ENCODE measurements at regions not wholly inside any gene's neighbourhood (a gene's known extent, or its start where the extent isn't known, plus 50 kb on each side); places are given as distances from the start of the nearest gene placed in this dataset.

DNA sequence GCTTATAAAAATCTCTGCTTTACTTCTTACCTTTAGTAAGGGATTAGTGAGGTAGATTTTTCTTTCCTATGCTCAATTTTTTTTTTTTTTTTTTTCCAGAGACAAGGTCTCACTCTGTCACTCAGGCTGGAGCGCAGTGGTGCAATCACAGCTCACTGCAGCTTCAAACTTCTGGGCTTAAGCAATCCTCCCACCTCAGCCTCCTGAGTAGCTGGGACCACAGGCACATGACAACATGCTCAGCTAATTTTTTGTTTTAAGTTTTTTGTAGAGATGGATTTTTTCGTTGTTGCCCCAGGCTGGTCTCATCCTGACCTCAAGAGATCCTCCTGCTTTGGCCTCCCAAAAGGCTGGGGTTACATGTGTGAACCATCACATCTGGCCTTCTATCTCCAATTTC, 58.9 kb upstream of the RREB1 start:
- H3K4me3 ChIP-seq (ENCODE audit: severe bottlenecking), result no peak overlapping the region
- H3K27me3 ChIP-seq (ENCODE audit: insufficient read depth, poor library complexity, severe bottlenecking), result no peaks in the 10 kb centered on the region
- no peak overlapping the region for H3K27ac ChIP-seq (ENCODE audit: poor library complexity, severe bottlenecking)
- H3K9me3 ChIP-seq (ENCODE audit: severe bottlenecking), result no peaks in the 10 kb centered on the region
- H3K4me1 ChIP-seq (ENCODE audit: insufficient read depth, poor library complexity, severe bottlenecking), result peaks cover 7% of the 10 kb centered on the region
- TF ChIP-seq, protein P1, sequence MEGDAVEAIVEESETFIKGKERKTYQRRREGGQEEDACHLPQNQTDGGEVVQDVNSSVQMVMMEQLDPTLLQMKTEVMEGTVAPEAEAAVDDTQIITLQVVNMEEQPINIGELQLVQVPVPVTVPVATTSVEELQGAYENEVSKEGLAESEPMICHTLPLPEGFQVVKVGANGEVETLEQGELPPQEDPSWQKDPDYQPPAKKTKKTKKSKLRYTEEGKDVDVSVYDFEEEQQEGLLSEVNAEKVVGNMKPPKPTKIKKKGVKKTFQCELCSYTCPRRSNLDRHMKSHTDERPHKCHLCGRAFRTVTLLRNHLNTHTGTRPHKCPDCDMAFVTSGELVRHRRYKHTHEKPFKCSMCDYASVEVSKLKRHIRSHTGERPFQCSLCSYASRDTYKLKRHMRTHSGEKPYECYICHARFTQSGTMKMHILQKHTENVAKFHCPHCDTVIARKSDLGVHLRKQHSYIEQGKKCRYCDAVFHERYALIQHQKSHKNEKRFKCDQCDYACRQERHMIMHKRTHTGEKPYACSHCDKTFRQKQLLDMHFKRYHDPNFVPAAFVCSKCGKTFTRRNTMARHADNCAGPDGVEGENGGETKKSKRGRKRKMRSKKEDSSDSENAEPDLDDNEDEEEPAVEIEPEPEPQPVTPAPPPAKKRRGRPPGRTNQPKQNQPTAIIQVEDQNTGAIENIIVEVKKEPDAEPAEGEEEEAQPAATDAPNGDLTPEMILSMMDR (IDR thresholded peaks at IDR 0.05; ENCODE audit: poor library complexity, severe bottlenecking), result no peak
- DNase-seq (ENCODE audit: low spot score) (no peak), ATAC-seq (ENCODE audit: low read depth) (no peak)
- H3K36me3 ChIP-seq (ENCODE audit: low read depth), result no peaks in the 10 kb centered on the region

DNA sequence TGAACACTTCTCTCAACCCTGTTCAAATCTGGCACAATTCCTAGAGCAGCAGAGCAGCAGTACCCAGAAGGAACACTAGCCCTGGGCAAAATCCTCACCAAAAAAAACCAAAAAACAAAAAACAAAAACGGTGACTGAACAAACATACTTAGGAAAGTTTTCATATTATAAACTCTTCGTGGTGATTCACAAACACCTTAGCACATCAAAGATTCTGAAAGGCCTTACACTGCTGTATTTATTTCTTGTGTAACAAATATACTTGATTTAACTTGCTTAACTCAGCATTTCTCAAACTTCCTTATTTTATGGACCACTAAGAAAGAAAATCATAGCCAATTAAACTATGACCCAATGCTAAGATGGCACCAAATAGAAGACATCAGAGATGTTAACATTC, 57.8 kb upstream of the RREB1 start:
- H3K4me1 ChIP-seq (ENCODE audit: insufficient read depth, poor library complexity, severe bottlenecking), result peaks cover 7% of the 10 kb centered on the region
- TF ChIP-seq, protein P1 (IDR thresholded peaks at IDR 0.05; ENCODE audit: poor library complexity, severe bottlenecking), result no peak
- H3K36me3 ChIP-seq (ENCODE audit: low read depth), result no peaks in the 10 kb centered on the region
- H3K4me3 ChIP-seq (ENCODE audit: severe bottlenecking), result no peak overlapping the region
- no peaks in the 10 kb centered on the region for H3K27me3 ChIP-seq (ENCODE audit: insufficient read depth, poor library complexity, severe bottlenecking)
- peak overlapping the region; percentile 48 for H3K27ac ChIP-seq (ENCODE audit: poor library complexity, severe bottlenecking)
- DNase-seq (ENCODE audit: low spot score) (no peak), ATAC-seq (ENCODE audit: low read depth) (no peak)
- no peaks in the 10 kb centered on the region for H3K9me3 ChIP-seq (ENCODE audit: severe bottlenecking)

DNA sequence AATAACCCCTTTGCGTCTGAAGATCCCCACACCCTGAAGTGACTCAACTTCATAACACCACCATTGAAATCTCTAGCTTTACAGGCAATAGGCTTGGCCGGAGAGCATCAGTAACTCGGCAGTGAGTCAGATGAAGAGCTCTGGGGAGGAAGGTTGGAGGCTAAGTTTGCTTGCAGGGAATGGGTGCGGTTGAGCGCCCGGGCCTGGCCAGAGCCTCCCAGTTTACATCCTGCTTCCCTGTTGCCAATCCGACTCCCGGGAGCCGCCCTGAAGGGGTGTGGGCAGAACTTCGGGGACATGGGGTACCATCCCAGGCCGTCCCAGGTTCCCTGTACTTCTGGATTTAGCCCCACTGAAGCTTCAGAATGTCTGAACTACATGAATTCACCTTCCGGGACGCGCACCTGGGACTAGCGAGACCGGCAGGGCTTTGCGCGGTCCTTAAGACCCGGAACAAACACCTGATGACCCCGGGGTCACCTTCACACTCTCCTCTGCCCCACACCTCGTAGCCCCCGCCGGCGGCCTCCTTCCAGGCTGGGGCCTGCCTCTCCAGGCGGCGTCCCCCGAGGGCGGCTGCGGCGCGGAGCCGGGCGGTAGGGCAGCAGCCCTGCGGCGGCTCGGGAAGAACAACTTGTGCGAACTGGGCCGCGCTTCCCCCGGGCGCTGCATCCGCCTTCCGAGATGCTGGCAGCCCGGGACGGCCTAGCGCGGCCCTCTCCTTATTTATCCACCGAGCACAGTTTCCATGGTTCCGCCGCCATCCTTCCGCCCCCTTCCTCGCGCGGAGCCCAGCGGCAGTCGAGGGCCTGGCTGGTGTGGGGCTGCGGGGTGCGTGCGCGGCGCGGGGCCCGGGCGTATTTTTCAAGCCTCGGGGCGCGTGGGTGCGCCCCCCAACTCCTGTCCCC, 56.6 kb upstream of the RREB1 start:
- Histone ChIP-seq H3K27ac (ENCODE audit: poor library complexity, severe bottlenecking) (peak overlapping the region; percentile 48), H3K4me1 (ENCODE audit: insufficient read depth, poor library complexity, severe bottlenecking) (peaks cover 7% of the 10 kb centered on the region), H3K36me3 (ENCODE audit: low read depth) (no peaks in the 10 kb centered on the region), H3K27me3 (ENCODE audit: insufficient read depth, poor library complexity, severe bottlenecking) (no peaks in the 10 kb centered on the region), H3K9me3 (ENCODE audit: severe bottlenecking) (no peaks in the 10 kb centered on the region), H3K4me3 (ENCODE audit: severe bottlenecking) (peak overlapping the region; percentile 24)
- TF ChIP-seq, protein P1 (IDR thresholded peaks at IDR 0.05; ENCODE audit: poor library complexity, severe bottlenecking), result no peak
- DNase-seq (ENCODE audit: low spot score), result peak; percentile 74
- peak; percentile 95 for ATAC-seq (ENCODE audit: low read depth)

DNA sequence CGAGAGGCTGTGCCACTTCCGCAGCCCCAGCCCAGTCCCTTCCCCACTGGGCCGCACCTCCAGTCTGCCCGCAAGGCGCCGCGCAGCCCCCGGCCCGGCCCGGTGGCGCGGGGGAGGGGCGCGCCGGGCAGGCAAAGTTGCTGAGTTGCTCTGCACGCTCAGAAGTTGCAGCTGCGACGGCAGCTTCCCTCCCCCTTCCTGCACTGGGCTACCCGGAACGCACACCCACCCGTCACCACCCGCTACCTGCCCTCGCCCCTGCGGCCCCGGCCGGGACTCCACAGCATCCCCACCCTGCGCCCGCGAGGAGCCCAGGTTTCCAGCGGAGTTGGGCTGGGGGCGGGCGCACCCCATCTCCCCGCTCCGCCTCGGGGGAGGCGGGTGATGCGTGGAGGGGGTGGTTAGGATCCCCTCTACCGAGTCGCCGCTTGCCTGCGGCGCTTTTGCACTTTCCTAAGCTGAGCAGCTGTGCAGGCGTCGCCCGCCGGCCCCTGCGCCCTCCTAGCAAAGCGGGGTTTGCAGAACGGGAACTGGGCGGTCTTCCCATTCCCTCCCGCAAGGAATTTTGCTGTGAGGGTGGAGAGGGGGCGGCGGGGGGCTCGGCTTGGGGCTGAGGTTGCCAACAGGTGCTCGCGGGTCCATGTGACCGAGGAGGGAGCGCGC, 55.9 kb upstream of the RREB1 start:
- peaks cover 7% of the 10 kb centered on the region for H3K4me1 ChIP-seq (ENCODE audit: insufficient read depth, poor library complexity, severe bottlenecking)
- TF ChIP-seq, protein P1 (IDR thresholded peaks at IDR 0.05; ENCODE audit: poor library complexity, severe bottlenecking), result no peak
- H3K9me3 ChIP-seq (ENCODE audit: severe bottlenecking), result no peaks in the 10 kb centered on the region
- H3K27ac ChIP-seq (ENCODE audit: poor library complexity, severe bottlenecking), result peak overlapping the region; percentile 48
- H3K36me3 ChIP-seq (ENCODE audit: low read depth), result no peaks in the 10 kb centered on the region
- DNase-seq (ENCODE audit: low spot score), result no peak
- no peaks in the 10 kb centered on the region for H3K27me3 ChIP-seq (ENCODE audit: insufficient read depth, poor library complexity, severe bottlenecking)
- ATAC-seq (ENCODE audit: low read depth), result 0 out of 3 replicates have a peak, but pooled peaks have one; percentile 21
- peak overlapping the region; percentile 24 for H3K4me3 ChIP-seq (ENCODE audit: severe bottlenecking)

Measured in RWPE2 (cell line).